DND-41 (cell line): ENCODE measurements at regions not wholly inside any gene's neighbourhood (a gene's known extent, or its start where the extent isn't known, plus 50 kb on each side); places are given as distances from the start of the nearest gene placed in this dataset.

Experiments
- CTCF ChIP-seq: IDR thresholded peaks from 2 replicates; pipeline ENCODE4 v1.5.1; 2012; ENCODE audit warnings: borderline replicate concordance, low read length, moderate library complexity, mild to moderate bottlenecking; ENCODE audit not compliant: poor library complexity, severe bottlenecking; ENCODE audit errors: extremely low read depth
- EZH2 ChIP-seq: IDR thresholded peaks from 3 replicates; pipeline ENCODE4 v1.6.1; 2012; ENCODE audit warnings: borderline replicate concordance, low read depth, mild to moderate bottlenecking, moderate library complexity, low read length, inconsistent platforms; ENCODE audit not compliant: severe bottlenecking

DNA sequence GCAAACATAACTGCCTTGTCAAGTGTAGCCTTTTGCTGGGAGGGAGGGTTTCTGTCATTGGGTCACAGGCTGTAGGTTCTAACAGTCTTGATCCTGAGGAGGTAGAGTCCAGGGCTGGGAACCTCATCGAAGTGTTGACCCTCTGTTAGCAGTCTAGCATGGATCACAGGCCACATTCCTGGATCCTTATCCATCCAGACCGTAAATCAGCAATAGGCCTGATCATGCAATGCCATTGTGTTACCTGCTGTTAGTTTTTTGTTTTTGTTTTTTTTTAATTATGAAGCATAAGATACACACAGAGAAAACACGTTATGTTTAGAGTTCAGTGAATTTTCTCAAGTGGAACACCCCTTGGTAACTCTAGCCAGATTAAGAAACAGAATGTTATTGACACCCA is 282.0 kb upstream of the TPM1 start:
- TF ChIP-seq CTCF, result no peak
- TF ChIP-seq EZH2, result no peak
